Testis (tissue), 2 donors: ENCODE measurements at regions not wholly inside any gene's neighbourhood (a gene's known extent, or its start where the extent isn't known, plus 50 kb on each side); places are given as distances from the start of the nearest gene placed in this dataset.

Experiments used
- DNase-seq: peaks from one replicate; pipeline ENCODE4 v3.0.0-alpha.2; 2019
- H3K27ac ChIP-seq, 2 donors: fragments of 200-600 bp; sonication (generic); one replicate each; pipeline ENCODE4 v1.5.1; 2019
- H3K27me3 ChIP-seq: fragments of 200-600 bp; sonication (generic); one replicate; pipeline ENCODE4 v1.5.1; 2019
- H3K36me3 ChIP-seq: fragments of 200-600 bp; sonication (generic); one replicate; pipeline ENCODE4 v1.5.1; 2017; ENCODE audit warnings: low read depth; ENCODE audit errors: missing control alignments
- H3K4me1 ChIP-seq: fragments of 200-600 bp; sonication (generic); one replicate; pipeline ENCODE4 v1.5.1; 2019
- H3K4me3 ChIP-seq, 2 donors: fragments of 200-600 bp; sonication (generic); one replicate each; pipeline ENCODE4 v1.5.1; 2017 to 2019
- H3K9me3 ChIP-seq: fragments of 200-600 bp; sonication (generic); one replicate; pipeline ENCODE4 v1.5.1; 2017
- POLR2A ChIP-seq: fragments of 450-650 bp; IDR thresholded peaks from one replicate; pipeline ENCODE4 v1.6.1; 2017; ENCODE audit warnings: antibody characterized with exemption, mild to moderate bottlenecking, moderate library complexity
- WGBS, 2 donors: methylation state at CpG; one replicate each; pipeline ENCODE4 v1.1.5; 2018; 5-methylcytosine and 5-hydroxymethylcytosine counted together
- intact Hi-C: fragments of 100-400 bp; cut with DNase I; formaldehyde crosslinking; loops from one replicate; pipeline ENCODE4 v1.15.1; 2023; ENCODE audit warnings: low total_unique reads
- TF ChIP-seq, protein P1 (sequence below), 3 experiments: fragments of 450-650 bp in 2 of 3; fragments of 200-600 bp in 1 of 3; sonication (generic) in 1 of 3; IDR thresholded peaks; one replicate each; pipeline ENCODE4 v1.5.1; 2016 to 2019; ENCODE audit warnings: antibody characterized with exemption in 3 of 3, mild to moderate bottlenecking in 2 of 3, moderate library complexity in 1 of 3

DNA sequence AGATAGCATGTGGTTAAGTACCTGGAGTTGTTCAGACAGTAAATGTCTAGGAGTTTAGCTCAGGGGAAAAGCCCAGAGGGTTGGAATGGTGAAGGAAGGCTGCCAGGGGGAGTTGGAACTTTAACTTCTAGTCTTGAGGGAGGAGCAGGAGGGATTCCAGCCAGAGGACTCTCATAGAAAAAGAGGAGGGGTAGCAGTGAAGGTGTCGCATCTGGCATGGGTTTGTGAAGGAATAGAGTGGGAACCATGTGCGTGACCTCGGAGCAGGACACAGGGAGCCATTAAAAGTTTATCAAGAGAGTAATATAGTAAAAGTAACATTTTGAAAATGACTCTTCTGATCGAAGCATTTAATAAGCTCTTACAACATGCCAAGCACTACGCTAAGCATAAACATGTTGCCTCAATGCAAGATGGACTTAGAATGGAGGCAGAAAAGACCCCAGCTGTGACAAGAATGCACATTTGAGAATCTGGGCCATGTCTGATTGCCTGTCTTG is 632.4 kb upstream of the CAMK1G start:
- no peaks in the 10 kb centered on the region for H3K4me1 ChIP-seq
- WGBS, 2 donors: 70 to 75% methylated on average over 5 of the region's 5 CpGs
- H3K36me3 ChIP-seq: no peaks in the 10 kb centered on the region
- H3K27ac ChIP-seq: no peak overlapping the region
- no peak for DNase-seq
- no peaks in the 10 kb centered on the region for H3K27me3 ChIP-seq
- no peak for TF ChIP-seq POLR2A
- TF ChIP-seq, protein P1, sequence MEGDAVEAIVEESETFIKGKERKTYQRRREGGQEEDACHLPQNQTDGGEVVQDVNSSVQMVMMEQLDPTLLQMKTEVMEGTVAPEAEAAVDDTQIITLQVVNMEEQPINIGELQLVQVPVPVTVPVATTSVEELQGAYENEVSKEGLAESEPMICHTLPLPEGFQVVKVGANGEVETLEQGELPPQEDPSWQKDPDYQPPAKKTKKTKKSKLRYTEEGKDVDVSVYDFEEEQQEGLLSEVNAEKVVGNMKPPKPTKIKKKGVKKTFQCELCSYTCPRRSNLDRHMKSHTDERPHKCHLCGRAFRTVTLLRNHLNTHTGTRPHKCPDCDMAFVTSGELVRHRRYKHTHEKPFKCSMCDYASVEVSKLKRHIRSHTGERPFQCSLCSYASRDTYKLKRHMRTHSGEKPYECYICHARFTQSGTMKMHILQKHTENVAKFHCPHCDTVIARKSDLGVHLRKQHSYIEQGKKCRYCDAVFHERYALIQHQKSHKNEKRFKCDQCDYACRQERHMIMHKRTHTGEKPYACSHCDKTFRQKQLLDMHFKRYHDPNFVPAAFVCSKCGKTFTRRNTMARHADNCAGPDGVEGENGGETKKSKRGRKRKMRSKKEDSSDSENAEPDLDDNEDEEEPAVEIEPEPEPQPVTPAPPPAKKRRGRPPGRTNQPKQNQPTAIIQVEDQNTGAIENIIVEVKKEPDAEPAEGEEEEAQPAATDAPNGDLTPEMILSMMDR (IDR thresholded peaks at IDR 0.05): no peak
- no peaks in the 10 kb centered on the region for H3K9me3 ChIP-seq
- H3K4me3 ChIP-seq: no peak overlapping the region
- intact Hi-C loops: no loop called here

DNA sequence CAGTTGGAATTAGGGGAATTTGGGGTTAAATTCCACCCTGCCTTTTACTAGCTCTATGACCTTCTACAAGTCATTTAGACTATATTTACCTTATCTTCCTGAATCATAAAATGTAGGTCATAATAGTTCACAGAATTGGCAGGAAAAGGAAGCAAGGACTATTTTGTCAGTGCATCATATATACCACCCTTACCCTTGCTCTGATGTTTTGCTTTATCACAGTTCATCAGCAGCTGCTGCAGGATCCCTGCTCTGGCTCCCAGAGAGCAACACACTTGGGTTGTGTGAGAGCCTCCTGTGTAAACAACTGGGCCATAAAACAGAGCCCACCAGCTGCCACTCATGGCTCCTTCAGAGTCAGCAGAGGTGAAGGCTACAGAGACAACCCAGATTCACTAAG is 631.6 kb upstream of the CAMK1G start:
- H3K27ac ChIP-seq: no peak overlapping the region

DNA sequence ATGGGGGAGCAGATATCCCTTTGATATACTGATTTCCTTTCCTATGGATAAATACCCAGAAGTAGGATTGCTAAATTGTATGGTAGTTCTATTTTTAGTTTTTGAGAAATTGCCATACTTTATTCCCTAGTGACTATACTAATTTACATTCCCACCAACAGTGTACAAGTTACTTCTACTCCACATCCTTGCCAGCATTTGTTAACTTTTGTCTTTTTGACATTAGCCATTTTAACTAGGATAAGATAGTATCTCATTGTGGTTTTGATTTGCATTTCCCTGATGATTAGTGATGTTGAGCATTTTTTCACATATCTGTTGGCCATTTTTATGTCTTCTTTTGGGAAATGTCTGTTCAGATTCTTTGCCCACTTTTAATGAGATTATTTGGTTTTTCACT is 620.6 kb upstream of the CAMK1G start:
- TF ChIP-seq, protein P1 (IDR thresholded peaks at IDR 0.05): no peak
- no peak for TF ChIP-seq POLR2A
- intact Hi-C loops: no loop called here
- no peak overlapping the region for H3K27ac ChIP-seq
- no peaks in the 10 kb centered on the region for H3K27me3 ChIP-seq
- no peaks in the 10 kb centered on the region for H3K36me3 ChIP-seq
- H3K4me3 ChIP-seq: no peak overlapping the region
- H3K4me1 ChIP-seq: no peaks in the 10 kb centered on the region
- no peaks in the 10 kb centered on the region for H3K9me3 ChIP-seq
- no peak for DNase-seq

More for the DNA sequence above, 631.6 kb upstream of the CAMK1G start:
- H3K4me3 ChIP-seq: no peak overlapping the region
- intact Hi-C loops: no loop called here
- DNase-seq: no peak
- H3K9me3 ChIP-seq: no peaks in the 10 kb centered on the region
- TF ChIP-seq, protein P1 (IDR thresholded peaks at IDR 0.05): no peak
- TF ChIP-seq POLR2A: no peak
- H3K4me1 ChIP-seq: no peaks in the 10 kb centered on the region
- H3K36me3 ChIP-seq: no peaks in the 10 kb centered on the region
- no peaks in the 10 kb centered on the region for H3K27me3 ChIP-seq

DNA sequence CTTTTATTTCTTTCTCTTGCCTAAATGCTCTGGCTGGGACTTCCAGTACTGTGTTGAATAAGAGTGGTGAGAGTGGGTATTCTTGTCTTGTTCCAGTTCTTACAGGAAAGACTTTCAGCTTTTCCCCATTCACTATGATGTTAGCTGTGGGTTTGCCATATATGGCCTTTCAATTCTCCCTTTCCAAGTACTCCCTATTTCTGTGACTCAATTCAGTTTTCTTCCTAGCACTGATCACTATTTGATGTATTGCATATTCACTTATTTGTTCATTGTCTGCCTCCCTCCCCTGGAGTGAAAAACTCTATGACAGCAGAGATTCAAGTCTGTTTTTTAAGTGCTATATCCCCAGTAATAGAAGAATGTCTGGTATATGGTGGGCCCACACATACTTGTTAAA is 618.2 kb upstream of the CAMK1G start:
- TF ChIP-seq, protein P1 (IDR thresholded peaks at IDR 0.05): no peak
- TF ChIP-seq POLR2A: no peak
- Histone ChIP-seq H3K27ac (no peak overlapping the region), H3K9me3 (no peaks in the 10 kb centered on the region), H3K36me3 (no peaks in the 10 kb centered on the region), H3K4me3 (no peak overlapping the region), H3K4me1 (no peaks in the 10 kb centered on the region), H3K27me3 (no peaks in the 10 kb centered on the region)
- intact Hi-C loops: no loop called here
- DNase-seq: no peak

DNA sequence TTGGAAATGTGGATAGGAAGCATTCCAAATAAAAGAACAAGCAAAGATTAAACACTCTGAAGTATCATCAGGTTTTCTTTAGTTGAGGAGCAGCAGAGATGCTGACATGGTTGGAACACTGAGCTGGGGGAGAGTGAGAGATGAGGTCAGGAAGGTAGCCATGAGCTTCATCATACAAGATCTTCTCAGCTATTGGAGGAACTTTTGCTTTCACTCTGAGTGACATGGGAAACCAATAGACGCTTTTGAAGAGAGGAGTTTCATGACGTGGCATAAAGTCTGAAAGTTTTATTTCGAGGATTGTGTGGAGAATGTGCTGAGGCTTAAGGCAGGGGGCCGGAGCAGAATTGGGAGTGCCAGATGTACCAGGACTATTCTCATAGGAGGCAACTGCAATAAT is 616.2 kb upstream of the CAMK1G start:
- Histone ChIP-seq H3K9me3 (no peaks in the 10 kb centered on the region), H3K4me3 (no peak overlapping the region), H3K27ac (no peak overlapping the region), H3K4me1 (no peaks in the 10 kb centered on the region), H3K27me3 (no peaks in the 10 kb centered on the region), H3K36me3 (no peaks in the 10 kb centered on the region)
- WGBS, 2 donors: 83 to 87% methylated on average over 4 of the region's 4 CpGs
- no peak for DNase-seq
- intact Hi-C loops: no loop called here
- TF ChIP-seq, protein P1 (IDR thresholded peaks at IDR 0.05): no peak
- TF ChIP-seq POLR2A: no peak
